OCI-LY7 (cell line): ENCODE measurements at regions not wholly inside any gene's neighbourhood (a gene's known extent, or its start where the extent isn't known, plus 50 kb on each side); places are given as distances from the start of the nearest gene placed in this dataset.
"Not testable (repeated sequence)": the region's sequence is repeated elsewhere in the genome, so short reads cannot be mapped to it uniquely, and the experiment has no call there.

Experiments used
- BruUV-seq: library from RNA; stranded (reverse); fragments of 400-500 nt; replicated peaks from 2 replicates; lab custom pipeline; 2021; lab: Mats Ljungman, UMichigan
- CTCF ChIA-PET: fragments of 300-600 bp; sonication (Branson Sonifier 250); formaldehyde crosslinking; loops from one replicate; lab custom pipeline; 2022; ENCODE audit warnings: antibody characterized with exemption; ENCODE audit not compliant: unreplicated experiment; lab: Charles Lee
- POLR2A ChIA-PET: fragments of 300-600 bp; sonication (Branson Sonifier 250); formaldehyde crosslinking; loops from one replicate; lab custom pipeline; 2022; ENCODE audit warnings: antibody characterized with exemption; lab: Charles Lee
- DNase-seq: peaks from one replicate; pipeline ENCODE4 v3.0.0-alpha.2; 2015; ENCODE audit warnings: low spot score
- H2AFZ ChIP-seq: fragments of 200-600 bp; sonication (generic), shearing (Covaris generic); 2 replicates; pipeline ENCODE4 v1.6.1; 2014; ENCODE audit warnings: mild to moderate bottlenecking, antibody characterized with exemption, low read length, moderate library complexity
- H3K27ac ChIP-seq: fragments of 200-600 bp; sonication (generic); 2 replicates; pipeline ENCODE4 v1.5.1; 2014; ENCODE audit warnings: mixed run types, low read depth, mild to moderate bottlenecking, moderate library complexity, low read length, inconsistent platforms; ENCODE audit not compliant: poor library complexity, severe bottlenecking
- H3K36me3 ChIP-seq: fragments of 200-600 bp; sonication (generic); 2 replicates; pipeline ENCODE4 v1.6.1; 2014; ENCODE audit warnings: mild to moderate bottlenecking, antibody characterized with exemption, low read length, moderate library complexity, mixed read lengths; ENCODE audit not compliant: insufficient read depth
- H3K4me1 ChIP-seq: fragments of 200-600 bp; sonication (generic); 2 replicates; pipeline ENCODE4 v1.5.1; 2014; ENCODE audit warnings: mild to moderate bottlenecking, low read length; ENCODE audit not compliant: insufficient read depth, poor library complexity, severe bottlenecking
- H3K4me2 ChIP-seq: fragments of 200-600 bp; sonication (generic); 2 replicates; pipeline ENCODE4 v1.6.1; 2014; ENCODE audit warnings: mild to moderate bottlenecking, low read length
- H3K4me3 ChIP-seq: fragments of 200-600 bp; sonication (generic); 2 replicates; pipeline ENCODE4 v1.5.1; 2014; ENCODE audit warnings: mild to moderate bottlenecking, low read depth, low read length; ENCODE audit not compliant: poor library complexity, severe bottlenecking
- H3K79me2 ChIP-seq: fragments of 200-600 bp; sonication (generic); 2 replicates; pipeline ENCODE4 v1.6.1; 2016; ENCODE audit warnings: low read depth, mild to moderate bottlenecking, low read length, moderate library complexity, mixed read lengths; ENCODE audit not compliant: insufficient read depth
- H3K9me2 ChIP-seq: fragments of 200-600 bp; sonication (generic); 2 replicates; pipeline ENCODE4 v1.6.1; 2016; ENCODE audit warnings: mild to moderate bottlenecking, low read length, mixed read lengths; ENCODE audit not compliant: insufficient read depth
- H3K9me3 ChIP-seq: fragments of 200-600 bp; sonication (generic); 2 replicates; pipeline ENCODE4 v1.6.1; 2014; ENCODE audit warnings: mild to moderate bottlenecking, mixed run types, low read length, mixed read lengths
- H4K20me1 ChIP-seq: fragments of 200-600 bp; sonication (generic); 2 replicates; pipeline ENCODE4 v1.6.1; 2014; ENCODE audit warnings: mild to moderate bottlenecking, antibody characterized with exemption, low read length, moderate library complexity, mixed read lengths; ENCODE audit not compliant: insufficient read depth
- CTCF ChIP-seq: fragments of 200-600 bp; sonication (generic); conservative IDR thresholded peaks from 2 replicates; pipeline ENCODE4 v1.5.1; 2014; ENCODE audit warnings: mild to moderate bottlenecking, antibody characterized with exemption, low read length, moderate library complexity, mixed read lengths
- EZH2phosphoT487 ChIP-seq: fragments of 200-600 bp; sonication (generic); IDR thresholded peaks from 2 replicates; pipeline ENCODE4 v1.6.1; 2018; ENCODE audit warnings: low read depth, borderline replicate concordance, mild to moderate bottlenecking, mixed run types, antibody characterized with exemption, low read length, moderate library complexity, mixed read lengths
- intact Hi-C: fragments of 100-400 bp; cut with micrococcal nuclease; formaldehyde crosslinking; loops from one replicate; pipeline ENCODE4 v1.10.0; 2022; ENCODE audit not compliant: unreplicated experiment

- H3K27ac ChIP-seq, result no peak overlapping the region
- no peak overlapping the region for H2AFZ ChIP-seq
- ChIA-PET CTCF (no interaction called here), POLR2A (no interaction called here)
- no peak overlapping the region for H3K4me3 ChIP-seq
- no TSS peak for BruUV-seq
- TF ChIP-seq CTCF (no peak), EZH2phosphoT487 (no peak)
- no peaks in the 10 kb centered on the region for H3K9me2 ChIP-seq
- H3K9me3 ChIP-seq, result no peaks in the 10 kb centered on the region
- H3K4me2 ChIP-seq, result no peak overlapping the region
- no peak for DNase-seq
- H3K79me2 ChIP-seq, result no peaks in the 10 kb centered on the region
- no peaks in the 10 kb centered on the region for H3K4me1 ChIP-seq
- no peaks in the 10 kb centered on the region for H4K20me1 ChIP-seq
- H3K36me3 ChIP-seq, result no peaks in the 10 kb centered on the region
- intact Hi-C loops, result no loop called here
Observed at GRCh38 chr9:107824556-107824955, 335.0 kb upstream of the KLF4 start.

DNA sequence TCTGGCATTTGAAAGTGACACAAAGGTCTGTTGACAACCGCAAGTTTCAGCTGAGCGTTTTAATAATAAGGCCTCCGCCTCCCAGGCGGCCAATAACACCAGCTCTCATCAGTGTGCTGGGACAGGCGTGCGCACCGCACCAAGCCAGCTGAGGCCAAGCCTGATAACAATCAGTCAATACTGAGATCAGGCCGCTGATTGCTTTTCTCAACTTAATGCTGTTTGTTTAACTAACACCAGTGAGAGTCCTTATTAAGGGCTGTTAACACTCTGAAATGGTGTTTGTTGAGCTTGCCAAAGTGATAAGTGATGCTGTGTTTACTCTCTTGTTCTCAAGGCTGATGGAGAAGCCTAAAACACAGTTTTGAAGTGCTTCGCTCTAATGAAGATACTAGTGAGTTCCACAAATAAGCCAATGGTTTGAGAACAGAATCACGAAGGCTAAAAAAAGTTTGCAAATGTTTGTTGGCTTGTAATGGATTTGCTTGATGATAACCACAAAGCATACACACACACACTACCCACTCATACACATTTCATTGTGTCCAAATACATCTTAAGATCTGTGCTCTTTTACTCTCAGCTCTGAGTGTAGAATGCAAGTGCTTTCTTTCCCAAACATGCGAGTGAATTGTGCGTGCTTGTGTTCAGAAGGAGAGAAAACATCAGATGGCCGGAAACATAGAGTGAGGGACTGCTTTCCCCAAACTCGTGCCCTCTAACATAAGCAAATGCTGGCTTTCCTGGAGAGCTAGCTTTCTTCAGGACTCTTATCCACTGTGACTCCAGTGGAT, 330.4 kb upstream of the KLF4 start:
- intact Hi-C loops, result no loop called here
- H3K9me2 ChIP-seq, result no peaks in the 10 kb centered on the region
- no peaks in the 10 kb centered on the region for H3K4me1 ChIP-seq
- H3K4me3 ChIP-seq, result no peak overlapping the region
- POLR2A ChIA-PET, result no interaction called here
- TF ChIP-seq CTCF, result no peak
- no peak for TF ChIP-seq EZH2phosphoT487
- CTCF ChIA-PET, result no interaction called here
- H3K9me3 ChIP-seq, result no peaks in the 10 kb centered on the region
- H4K20me1 ChIP-seq, result no peaks in the 10 kb centered on the region
- H3K79me2 ChIP-seq, result no peaks in the 10 kb centered on the region
- no peaks in the 10 kb centered on the region for H3K36me3 ChIP-seq
- no TSS peak for BruUV-seq
- no peak overlapping the region for H3K27ac ChIP-seq
- no peak overlapping the region for H3K4me2 ChIP-seq
- DNase-seq, result no peak
- no peak overlapping the region for H2AFZ ChIP-seq

- BruUV-seq, intact Hi-C loops, H3K36me3 ChIP-seq, H2AFZ ChIP-seq, H3K4me1 ChIP-seq, H3K4me2 ChIP-seq, H3K27ac ChIP-seq, DNase-seq, CTCF ChIA-PET, H4K20me1 ChIP-seq, H3K4me3 ChIP-seq, H3K9me3 ChIP-seq, H3K9me2 ChIP-seq, H3K79me2 ChIP-seq: not testable (repeated sequence)
- POLR2A ChIA-PET, result interaction anchor here (0.6 kb wide), 2 partner anchors 78 to 1153 kb away, joined by 3 read pairs; no protein-coding TSS in a partner anchor
Observed at GRCh38 chr9:107818503-107818829, 328.9 kb upstream of the KLF4 start.

DNA sequence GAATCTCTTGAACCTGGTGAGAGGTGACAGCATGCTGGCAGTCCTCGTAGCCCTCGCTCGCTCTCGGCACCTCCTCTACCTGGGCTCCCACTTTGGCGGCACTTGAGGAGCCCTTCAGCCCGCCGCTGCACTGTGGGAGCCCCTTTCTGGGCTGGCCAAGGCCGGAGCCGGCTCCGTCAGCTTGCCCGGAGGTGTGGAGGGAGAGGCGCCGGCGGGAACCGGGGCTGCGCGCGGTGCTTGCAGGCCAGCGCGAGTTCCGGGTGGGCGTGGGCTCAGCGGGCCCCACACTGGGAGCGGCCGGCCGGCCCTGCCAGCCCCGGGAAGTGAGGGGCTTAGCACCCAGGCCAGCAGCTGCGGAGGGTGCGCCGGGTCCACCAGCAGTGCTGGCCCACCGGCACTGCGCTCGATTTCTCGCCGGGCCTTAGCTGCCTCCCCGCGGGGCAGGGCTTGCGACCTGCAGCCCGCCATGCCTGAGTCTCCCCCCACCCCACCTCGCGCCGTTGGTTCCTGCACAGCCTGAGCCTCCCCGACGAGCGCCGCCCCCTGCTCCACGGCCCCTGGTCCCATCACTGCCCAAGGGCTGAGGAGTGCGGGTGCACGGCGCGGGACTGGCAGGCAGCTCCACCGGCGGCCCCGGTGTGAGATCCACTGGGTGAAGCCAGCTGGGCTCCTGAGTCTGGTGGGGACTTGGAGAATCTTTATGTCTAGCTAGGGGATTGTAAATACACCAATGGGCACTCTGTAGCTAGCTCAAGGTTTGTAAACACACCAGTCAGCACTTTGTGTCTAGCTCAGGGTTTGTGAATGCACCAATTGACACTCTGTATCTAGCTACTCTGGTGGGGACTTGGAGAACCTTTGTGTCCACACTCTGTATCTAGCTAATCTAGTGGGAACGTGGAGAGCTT, 328.3 kb upstream of the KLF4 start:
- POLR2A ChIA-PET, result interaction anchor here (0.6 kb wide), 2 partner anchors 77 to 1153 kb away, joined by 3 read pairs; no protein-coding TSS in a partner anchor
- BruUV-seq, result not testable (repeated sequence)

More for the DNA sequence above, 328.3 kb upstream of the KLF4 start:
- H4K20me1 ChIP-seq, intact Hi-C loops, H3K4me1 ChIP-seq, H3K4me3 ChIP-seq, H3K79me2 ChIP-seq, H3K36me3 ChIP-seq, H3K27ac ChIP-seq, CTCF ChIA-PET, H2AFZ ChIP-seq, H3K9me3 ChIP-seq, H3K4me2 ChIP-seq, H3K9me2 ChIP-seq, DNase-seq: not testable (repeated sequence)
